ENCODE measurements at regions not wholly inside any gene's neighbourhood (a gene's known extent, or its start where the extent isn't known, plus 50 kb on each side); places are given as distances from the start of the nearest gene placed in this dataset.
A peak's percentile ranks its signal among the peaks of the same experiment; 100 is the strongest.
"Not testable (repeated sequence)": the region's sequence is repeated elsewhere in the genome, so short reads cannot be mapped to it uniquely, and the experiment has no call there.

- DNase-seq (ENCODE audit: low spot score) = no peak
Observed at GRCh38 chr3:40645883-40646282, 121.1 kb downstream of the ZNF621 start.

- DNase-seq (ENCODE audit: low spot score) = no peak
Observed at GRCh38 chr3:40649346-40649745, 124.6 kb downstream of the ZNF621 start.

DNA sequence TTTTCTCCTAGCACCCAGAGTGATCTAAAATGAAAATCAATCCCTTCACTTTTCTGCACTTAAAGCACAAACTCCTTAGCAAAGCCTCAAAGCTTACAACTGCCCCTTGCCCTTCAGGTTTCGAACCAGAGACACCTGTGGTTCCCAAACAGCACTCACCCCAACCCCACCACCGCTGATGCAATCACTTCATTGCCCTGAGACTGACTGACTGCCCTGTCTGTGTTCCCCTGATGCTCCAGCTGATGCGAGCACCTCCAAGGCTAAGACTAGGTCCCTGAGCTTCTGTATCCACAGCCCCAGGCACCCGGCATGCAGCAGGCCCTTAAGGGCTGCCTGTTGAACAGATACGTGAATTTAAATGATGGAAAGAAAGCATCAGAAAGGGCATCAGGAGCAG is 127.3 kb downstream of the ZNF621 start:
- no peak for DNase-seq (ENCODE audit: low spot score)

GRCh38 chr3:40653001-40653400 is 128.2 kb downstream of the ZNF621 start:
- no peak for DNase-seq (ENCODE audit: low spot score)

GRCh38 chr3:40653878-40654277 is 129.1 kb downstream of the ZNF621 start:
- no peak for DNase-seq (ENCODE audit: low spot score)

DNA sequence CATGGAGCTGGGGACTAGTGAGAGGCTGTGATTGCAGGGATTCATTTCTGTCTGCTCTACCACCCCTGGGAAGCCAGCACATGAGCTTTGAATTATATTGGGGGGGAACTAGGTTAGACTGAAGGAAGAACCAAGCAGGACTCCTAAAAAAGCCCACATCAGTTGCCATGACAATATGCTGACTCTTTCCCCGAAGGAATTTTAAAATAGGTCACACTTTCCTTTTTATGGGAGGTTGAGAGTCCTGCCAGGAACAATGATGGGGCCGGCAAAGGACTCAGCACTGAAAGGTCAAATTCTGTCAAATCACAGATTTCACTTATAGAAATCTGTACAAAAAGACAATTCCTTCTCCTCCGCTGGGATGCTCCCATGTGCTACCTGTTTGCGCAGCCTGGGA is 130.8 kb downstream of the ZNF621 start:
- no peak for DNase-seq (ENCODE audit: low spot score)

- no peak for DNase-seq (ENCODE audit: low spot score)
Observed at GRCh38 chr3:40657623-40658022, 132.9 kb downstream of the ZNF621 start.

DNA sequence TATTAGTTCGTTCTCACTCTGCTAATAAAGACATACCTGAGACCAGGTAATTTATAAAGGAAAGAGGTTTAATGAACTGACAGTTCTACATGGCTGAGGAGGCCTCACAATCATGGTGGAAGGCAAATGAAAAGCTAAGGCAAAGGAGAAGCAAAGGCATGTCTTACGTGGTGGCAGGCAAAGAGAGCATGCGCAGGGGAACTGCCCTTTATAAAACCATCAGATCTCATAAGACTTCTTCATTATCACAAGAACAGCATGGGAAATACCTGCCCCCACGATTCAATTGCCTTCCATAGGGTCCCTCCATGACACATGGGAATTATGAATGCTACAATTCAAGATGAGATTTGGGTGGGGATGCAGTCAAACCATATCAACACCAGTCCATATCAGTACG is 133.5 kb downstream of the ZNF621 start:
- no peak for DNase-seq (ENCODE audit: low spot score)

DNA sequence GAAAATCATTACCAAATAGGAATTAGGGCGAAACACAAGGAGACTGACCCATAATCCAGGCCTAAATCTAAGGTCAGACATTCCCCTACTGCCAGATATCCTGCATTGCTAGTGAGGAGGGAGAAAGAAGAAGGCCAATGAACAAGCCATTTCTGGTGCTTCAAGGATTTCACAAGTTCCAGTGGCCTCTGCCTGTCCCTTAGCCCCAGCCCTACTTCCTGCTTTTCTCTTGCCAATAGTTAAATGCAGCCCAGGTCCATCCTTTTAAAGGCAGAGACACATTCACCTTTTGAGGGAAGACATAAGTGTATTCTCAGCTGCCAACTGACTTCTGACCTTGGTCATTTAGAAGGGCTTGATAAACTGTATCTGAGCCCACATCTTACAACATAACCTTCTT is 135.8 kb downstream of the ZNF621 start:
- no peak for DNase-seq (ENCODE audit: low spot score)

DNA sequence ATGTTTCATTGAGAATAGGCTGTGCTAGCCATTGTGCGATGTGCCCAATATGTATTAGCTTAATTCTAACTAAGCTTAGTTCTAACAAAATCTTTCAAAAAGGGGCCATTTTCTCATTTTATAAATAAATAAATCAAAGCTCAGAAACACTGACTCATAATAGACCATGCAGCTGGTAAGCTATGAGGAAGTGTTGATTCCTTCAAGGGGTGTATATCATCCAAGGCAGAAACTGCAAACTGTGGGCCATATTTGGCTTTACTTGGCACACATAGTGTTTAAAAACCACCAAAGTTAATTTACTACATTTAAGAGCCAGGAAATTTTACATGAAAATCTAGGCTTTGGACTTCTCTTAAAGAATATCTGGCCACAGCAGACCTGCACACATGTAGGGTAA is 136.5 kb downstream of the ZNF621 start:
- DNase-seq (ENCODE audit: low spot score) = no peak

GRCh38 chr3:40663280-40663679 is 138.5 kb downstream of the ZNF621 start:
- DNase-seq (ENCODE audit: low spot score) = no peak

GRCh38 chr3:40669176-40669575 is 144.4 kb downstream of the ZNF621 start:
- DNase-seq (ENCODE audit: low spot score) = no peak

GRCh38 chr3:40672861-40673260 is 148.1 kb downstream of the ZNF621 start:
- DNase-seq (ENCODE audit: low spot score) = no peak

- DNase-seq (ENCODE audit: low spot score) = peak; percentile 26
Observed at GRCh38 chr3:40677321-40677720, 152.6 kb downstream of the ZNF621 start.

- DNase-seq (ENCODE audit: low spot score) = no peak
Observed at GRCh38 chr3:40677749-40678148, 153.0 kb downstream of the ZNF621 start.

DNA sequence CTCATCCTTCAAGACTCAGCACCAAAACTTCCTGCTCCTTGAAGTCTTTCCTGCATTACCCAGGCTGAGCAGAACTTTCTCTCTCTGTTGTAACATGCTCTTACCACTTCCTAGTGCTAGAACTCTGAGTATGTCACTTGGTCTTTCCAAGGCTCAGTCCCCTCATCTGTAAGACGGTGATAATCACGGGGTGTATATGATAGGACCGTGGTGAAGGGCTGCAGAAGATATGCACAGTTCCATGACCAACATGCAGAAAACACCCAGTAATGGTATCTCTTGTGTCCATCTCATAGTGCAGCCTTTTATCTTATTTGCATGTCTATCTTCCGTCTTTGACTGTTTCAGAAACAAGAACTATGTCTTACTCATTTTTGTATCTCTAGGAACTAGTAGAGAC is 154.5 kb downstream of the ZNF621 start:
- DNase-seq (ENCODE audit: low spot score) = no peak

DNA sequence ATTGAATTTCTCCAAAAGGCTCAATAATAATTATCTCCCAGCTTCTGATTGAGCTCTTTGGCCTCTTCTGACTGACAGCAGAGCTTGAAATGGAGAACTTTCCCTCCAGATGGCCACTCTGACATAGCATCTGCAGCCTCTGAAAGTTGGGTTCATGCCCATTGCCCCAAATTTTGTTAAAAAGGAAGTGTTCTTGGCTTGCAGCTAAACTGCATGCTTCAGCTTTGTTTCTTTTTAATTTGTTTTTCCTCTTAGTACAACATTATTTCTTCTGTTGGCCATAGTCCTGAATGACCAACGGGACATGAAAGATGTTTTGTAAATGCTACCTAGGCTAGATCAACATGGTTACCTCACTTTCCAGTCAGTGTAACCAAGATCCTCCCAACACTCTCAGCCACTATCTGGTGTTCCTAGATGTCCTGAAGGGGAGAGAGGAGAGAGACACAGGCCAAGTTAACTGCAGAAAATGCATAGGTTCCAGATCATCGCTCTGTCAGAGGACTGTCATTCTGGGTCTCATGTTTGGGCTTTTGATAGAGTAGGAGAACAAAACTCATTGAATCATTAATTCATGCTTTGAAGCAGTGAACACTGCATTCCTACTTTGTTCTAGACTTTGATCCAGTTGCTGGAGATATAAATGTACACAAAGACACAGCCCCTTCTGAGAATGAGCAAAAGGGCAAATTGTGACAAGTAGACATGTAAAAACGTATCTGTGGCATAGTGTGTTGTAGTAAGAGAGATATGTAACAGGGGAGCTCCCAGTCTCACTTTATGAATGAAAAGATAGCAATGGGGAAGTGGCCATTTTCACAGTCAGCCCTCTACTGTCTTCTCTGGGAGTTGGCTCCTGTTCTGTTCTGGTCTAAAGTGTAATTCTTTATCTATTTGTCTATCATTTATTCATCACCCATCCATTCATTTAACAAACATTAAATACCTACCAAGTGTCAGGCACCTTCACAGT is 156.2 kb downstream of the ZNF621 start:
- DNase-seq (ENCODE audit: low spot score) = no peak

GRCh38 chr3:40681658-40682055 is 156.9 kb downstream of the ZNF621 start:
- no peak for DNase-seq (ENCODE audit: low spot score)

GRCh38 chr3:40689837-40690236 is 165.1 kb downstream of the ZNF621 start:
- no peak for DNase-seq (ENCODE audit: low spot score)

DNA sequence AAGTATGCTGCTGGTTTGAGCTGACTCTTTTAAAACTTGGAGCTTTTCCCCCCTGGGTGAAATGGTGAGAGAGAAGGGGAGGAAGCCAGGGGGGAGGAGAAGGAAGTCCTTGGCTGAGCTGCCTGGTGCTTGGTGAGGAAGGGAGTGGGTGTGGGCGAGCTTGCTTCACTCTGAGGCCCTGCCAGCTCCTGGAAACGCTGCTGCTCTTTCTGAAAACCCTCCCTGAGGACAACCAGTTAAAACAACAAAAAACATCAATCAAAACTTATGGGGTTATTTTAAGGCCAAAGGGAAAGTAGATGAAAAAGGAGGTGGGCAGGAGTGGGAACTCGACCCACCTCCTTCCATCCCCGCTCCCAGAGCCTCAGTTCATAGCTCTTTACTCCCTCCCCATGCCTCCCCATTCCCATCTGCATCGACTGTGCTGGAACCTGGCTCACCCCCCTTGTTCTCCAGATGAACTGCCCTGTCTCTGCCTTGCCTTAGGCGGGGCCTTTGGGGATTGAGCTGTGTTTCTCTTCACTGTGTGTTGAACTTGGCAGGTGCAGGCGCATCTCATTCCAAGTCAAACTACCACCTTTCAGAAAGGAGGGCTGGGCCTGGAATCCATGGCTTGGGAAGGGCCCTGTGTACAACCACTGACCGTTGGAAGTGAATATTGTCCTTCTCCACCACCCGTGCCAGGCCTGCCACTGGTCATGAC is 166.1 kb downstream of the ZNF621 start:
- DNase-seq (ENCODE audit: low spot score) = no peak

GRCh38 chr3:40691452-40691861 is 166.7 kb downstream of the ZNF621 start:
- DNase-seq (ENCODE audit: low spot score) = no peak

DNA sequence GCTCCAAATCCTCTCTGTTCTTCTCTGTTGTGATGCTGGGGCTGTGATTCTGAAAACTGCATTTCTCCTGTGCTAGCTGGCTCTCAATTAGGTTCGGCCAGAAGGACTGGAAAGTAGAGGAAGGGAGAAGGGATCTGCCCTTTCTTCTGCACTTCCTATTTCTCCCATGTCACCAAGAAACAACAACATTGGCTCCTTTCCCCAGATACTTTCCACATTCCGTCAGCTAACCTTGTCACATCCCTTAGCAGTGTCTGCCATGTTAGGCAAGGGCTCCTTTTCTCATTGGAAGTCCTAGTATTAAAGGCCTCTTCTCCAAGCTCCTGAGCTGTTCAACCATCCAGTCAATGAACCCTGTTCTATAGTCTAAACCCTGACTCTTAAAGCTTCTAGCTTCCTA is 171.1 kb downstream of the ZNF621 start:
- DNase-seq (ENCODE audit: low spot score) = no peak

GRCh38 chr3:40698611-40699010 is 173.9 kb downstream of the ZNF621 start:
- DNase-seq (ENCODE audit: low spot score) = not testable (repeated sequence)

Data from SK-N-DZ (cell line).